Endothelial cell of umbilical vein (primary cell): ENCODE measurements at regions not wholly inside any gene's neighbourhood (a gene's known extent, or its start where the extent isn't known, plus 50 kb on each side); places are given as distances from the start of the nearest gene placed in this dataset.

ENCODE experiments used
- CTCF ChIP-seq, 2 donors: IDR thresholded peaks; 1 replicate in 1 of 2; 2 replicates in 1 of 2; pipeline ENCODE4 v1.5.1; 2011; ENCODE audit warnings: low read length in 2 of 2, mild to moderate bottlenecking in 2 of 2, moderate library complexity in 2 of 2, control low read depth in 1 of 2, inconsistent platforms in 1 of 2, low read depth in 1 of 2; ENCODE audit not compliant: insufficient read depth in 1 of 2; ENCODE audit errors: extremely low read depth in 1 of 2
- EZH2 ChIP-seq: IDR thresholded peaks from 2 replicates; pipeline ENCODE4 v1.6.1; 2012; ENCODE audit warnings: borderline replicate concordance, low read depth, mild to moderate bottlenecking, moderate library complexity, low read length, inconsistent platforms; ENCODE audit not compliant: severe bottlenecking
- FOS ChIP-seq: IDR thresholded peaks from 2 replicates; pipeline ENCODE4 v1.6.1; 2011; ENCODE audit warnings: mild to moderate bottlenecking, low read length, moderate library complexity, borderline replicate concordance; ENCODE audit not compliant: insufficient read depth
- GATA2 ChIP-seq: IDR thresholded peaks from 2 replicates; pipeline ENCODE4 v1.7.0; 2011; ENCODE audit warnings: low read depth, mild to moderate bottlenecking, moderate library complexity, mixed read lengths, low read length; ENCODE audit not compliant: insufficient read length, insufficient read depth
- MYC ChIP-seq: IDR thresholded peaks from one replicate; pipeline ENCODE4 v1.6.1; 2011; ENCODE audit warnings: mild to moderate bottlenecking, low read depth, low read length
- POLR2A ChIP-seq: IDR thresholded peaks from 2 replicates; pipeline ENCODE4 v1.6.1; 2012; ENCODE audit warnings: low read depth, mild to moderate bottlenecking, control low read depth, low read length
- POLR2AphosphoS5 ChIP-seq: IDR thresholded peaks from 2 replicates; pipeline ENCODE4 v1.6.1; 2012; ENCODE audit warnings: low read depth, mild to moderate bottlenecking, control low read depth, low read length, moderate library complexity; ENCODE audit not compliant: insufficient read depth

DNA sequence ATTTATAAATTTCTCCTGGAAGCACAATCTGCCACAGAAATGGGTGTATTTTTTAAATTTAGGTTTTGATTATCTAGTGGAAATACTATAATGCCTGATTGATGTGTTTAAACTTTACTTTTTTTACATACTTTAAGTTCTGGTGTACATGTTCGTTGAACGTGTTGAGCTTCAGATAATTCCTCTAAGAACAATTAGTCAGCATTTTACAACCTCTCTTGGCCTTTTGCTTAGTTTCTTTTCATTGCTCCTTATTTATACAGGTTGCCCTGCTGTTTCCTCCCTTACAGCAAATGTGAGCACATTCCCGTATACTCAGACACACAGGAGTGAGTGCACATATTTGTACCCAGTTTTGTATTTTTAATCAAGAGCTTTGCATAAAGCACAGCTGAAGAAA lies 1038.9 kb downstream of the BRINP3 start:
- TF ChIP-seq POLR2AphosphoS5 (no peak), CTCF (IDR thresholded peaks at IDR 0.05; ENCODE audit: extremely low read depth in 1 of 2, insufficient read depth in 1 of 2, low read depth in 1 of 2, low read length in 2 of 2) (no peak), POLR2A (no peak), FOS (no peak), EZH2 (no peak), GATA2 (no peak), MYC (no peak)
